Erythroblast (primary cell): ENCODE measurements at regions not wholly inside any gene's neighbourhood (a gene's known extent, or its start where the extent isn't known, plus 50 kb on each side); places are given as distances from the start of the nearest gene placed in this dataset.

Source experiments
- GATA1 ChIP-seq: IDR thresholded peaks from 2 replicates; pipeline ENCODE4 v1.6.1; 2011; ENCODE audit warnings: low read depth, mild to moderate bottlenecking, control low read depth, low read length, moderate library complexity
- POLR2A ChIP-seq: IDR thresholded peaks from 2 replicates; pipeline ENCODE4 v1.6.1; 2011; ENCODE audit warnings: mild to moderate bottlenecking, low read length

- TF ChIP-seq POLR2A (no peak), GATA1 (no peak)
Measured at GRCh38 chr1:189301235-189301634, 1176.4 kb downstream of the BRINP3 start.
